Trophoblast cell (in vitro differentiated cells and primary cell): ENCODE measurements at regions not wholly inside any gene's neighbourhood (a gene's known extent, or its start where the extent isn't known, plus 50 kb on each side); places are given as distances from the start of the nearest gene placed in this dataset.

Source experiments
- DNase-seq, 2 donors: peaks; one replicate each; pipeline ENCODE4 v3.0.0-alpha.2; 2016
- H2AFZ ChIP-seq: 2 replicates; pipeline ENCODE4 v1.6.1; 2013; ENCODE audit warnings: low read length, moderate library complexity, mild to moderate bottlenecking; ENCODE audit not compliant: insufficient read depth, poor library complexity
- H2AK5ac ChIP-seq: 2 replicates; pipeline ENCODE4 v1.6.1; 2013; ENCODE audit warnings: mild to moderate bottlenecking, low read length
- H2BK120ac ChIP-seq: 2 replicates; pipeline ENCODE4 v1.6.1; 2013; ENCODE audit warnings: low read length, mild to moderate bottlenecking, moderate library complexity; ENCODE audit not compliant: insufficient read depth, poor library complexity
- H2BK12ac ChIP-seq: 2 replicates; pipeline ENCODE4 v1.6.1; 2013; ENCODE audit warnings: mild to moderate bottlenecking, low read length, moderate library complexity
- H2BK5ac ChIP-seq: 2 replicates; pipeline ENCODE4 v1.6.1; 2013; ENCODE audit warnings: low read length, low read depth, moderate library complexity, mild to moderate bottlenecking; ENCODE audit not compliant: poor library complexity
- H3K14ac ChIP-seq: 2 replicates; pipeline ENCODE4 v1.6.1; 2013; ENCODE audit warnings: mild to moderate bottlenecking, low read length
- H3K18ac ChIP-seq: 2 replicates; pipeline ENCODE4 v1.6.1; 2013; ENCODE audit warnings: mild to moderate bottlenecking, low read length
- H3K23ac ChIP-seq: 2 replicates; pipeline ENCODE4 v1.6.1; 2013; ENCODE audit warnings: low read length
- H3K27ac ChIP-seq: 2 replicates; pipeline ENCODE4 v1.5.1; 2013; ENCODE audit warnings: low read depth, mild to moderate bottlenecking, inconsistent platforms, low read length, moderate library complexity
- H3K27me3 ChIP-seq: 2 replicates; pipeline ENCODE4 v1.6.1; 2013; ENCODE audit warnings: inconsistent platforms, mild to moderate bottlenecking, low read length, moderate library complexity; ENCODE audit not compliant: insufficient read depth
- H3K36me3 ChIP-seq, 2 experiments: 1 replicate in 1 of 2; 2 replicates in 1 of 2; pipeline ENCODE4 v1.6.1; 2013; ENCODE audit warnings: low read length in 2 of 2, mild to moderate bottlenecking in 2 of 2, moderate library complexity in 1 of 2; ENCODE audit not compliant: insufficient read depth in 2 of 2, control insufficient read depth in 1 of 2
- H3K4ac ChIP-seq: 2 replicates; pipeline ENCODE4 v1.6.1; 2013; ENCODE audit warnings: low read depth, mild to moderate bottlenecking, low read length, moderate library complexity
- H3K4me1 ChIP-seq, 2 experiments: 1 replicate in 1 of 2; 2 replicates in 1 of 2; pipeline ENCODE4 v1.6.1; 2013; ENCODE audit warnings: low read length in 2 of 2, mild to moderate bottlenecking in 2 of 2, moderate library complexity in 1 of 2; ENCODE audit not compliant: insufficient read depth in 2 of 2, control insufficient read depth in 1 of 2
- H3K4me2 ChIP-seq: 2 replicates; pipeline ENCODE4 v1.6.1; 2013; ENCODE audit warnings: inconsistent platforms, mild to moderate bottlenecking, low read length, moderate library complexity
- H3K4me3 ChIP-seq: 2 replicates; pipeline ENCODE4 v1.5.1; 2013; ENCODE audit warnings: mild to moderate bottlenecking, low read depth, low read length, inconsistent platforms
- H3K79me1 ChIP-seq: one replicate; pipeline ENCODE4 v1.6.1; 2013; ENCODE audit warnings: low read length
- H3K79me2 ChIP-seq: 2 replicates; pipeline ENCODE4 v1.6.1; 2013; ENCODE audit warnings: low read length, mild to moderate bottlenecking; ENCODE audit not compliant: control insufficient read depth, insufficient read depth, poor library complexity
- H3K9ac ChIP-seq: 2 replicates; pipeline ENCODE4 v1.6.1; 2013; ENCODE audit warnings: mild to moderate bottlenecking, low read length
- H3K9me3 ChIP-seq: 2 replicates; pipeline ENCODE4 v1.6.1; 2013; ENCODE audit warnings: low read depth, mild to moderate bottlenecking, control low read depth, inconsistent platforms, low read length; ENCODE audit not compliant: insufficient read depth
- H4K12ac ChIP-seq: 2 replicates; pipeline ENCODE4 v1.6.1; 2013; ENCODE audit warnings: low read depth, mild to moderate bottlenecking, low read length, moderate library complexity
- H4K8ac ChIP-seq: 2 replicates; pipeline ENCODE4 v1.6.1; 2013; ENCODE audit warnings: low read depth, mild to moderate bottlenecking, low read length, moderate library complexity
- H4K91ac ChIP-seq: one replicate; pipeline ENCODE4 v1.6.1; 2013; ENCODE audit warnings: low read depth, mild to moderate bottlenecking, low read length, moderate library complexity
- WGBS: extraction: QIAGEN DNeasy Blood & Tissue Kit; methylation state at CpG from one replicate; pipeline ENCODE4 v1.1.7; 2013; ENCODE audit warnings: missing lambda C conversion rate; ENCODE audit not compliant: insufficient read length, insufficient coverage; ENCODE audit errors: extremely low coverage; 5-methylcytosine and 5-hydroxymethylcytosine counted together

DNA sequence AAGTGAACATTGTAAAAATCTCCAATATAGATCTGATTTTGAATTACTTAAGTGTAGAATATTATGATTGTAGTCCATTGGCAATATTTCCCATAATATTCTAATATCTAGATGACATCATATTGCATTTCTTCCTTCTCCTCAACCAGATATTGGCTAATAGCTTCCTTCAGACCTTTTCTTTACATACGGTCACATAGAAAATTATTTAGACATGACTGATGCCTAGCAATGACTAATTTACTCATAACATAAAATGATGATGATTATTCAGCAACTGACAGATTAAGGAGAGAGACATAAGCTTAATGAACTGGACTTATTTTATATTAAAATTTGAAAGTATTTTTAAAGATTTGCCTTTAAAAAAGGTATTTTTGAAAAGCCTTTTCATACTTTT lies 1287.6 kb downstream of the STIM2 start:
- Histone ChIP-seq H3K9ac (no peak overlapping the region), H3K4ac (no peak overlapping the region), H2BK5ac (no peak overlapping the region), H3K27ac (no peak overlapping the region), H2AK5ac (no peak overlapping the region), H4K8ac (no peak overlapping the region), H3K36me3 (no peaks in the 10 kb centered on the region), H3K9me3 (no peaks in the 10 kb centered on the region), H3K4me3 (no peak overlapping the region), H3K79me1 (no peaks in the 10 kb centered on the region), H3K18ac (no peak overlapping the region), H3K27me3 (no peaks in the 10 kb centered on the region), H2BK12ac (no peak overlapping the region), H3K79me2 (no peaks in the 10 kb centered on the region), H4K91ac (no peak overlapping the region), H4K12ac (no peak overlapping the region), H3K4me1 (no peaks in the 10 kb centered on the region), H3K14ac (no peak overlapping the region), H2BK120ac (no peak overlapping the region), H3K4me2 (no peak overlapping the region), H2AFZ (no peak overlapping the region), H3K23ac (no peak overlapping the region)
- WGBS: no CpG with 5 or more reads among the region's 1 CpG
- no peak for DNase-seq

DNA sequence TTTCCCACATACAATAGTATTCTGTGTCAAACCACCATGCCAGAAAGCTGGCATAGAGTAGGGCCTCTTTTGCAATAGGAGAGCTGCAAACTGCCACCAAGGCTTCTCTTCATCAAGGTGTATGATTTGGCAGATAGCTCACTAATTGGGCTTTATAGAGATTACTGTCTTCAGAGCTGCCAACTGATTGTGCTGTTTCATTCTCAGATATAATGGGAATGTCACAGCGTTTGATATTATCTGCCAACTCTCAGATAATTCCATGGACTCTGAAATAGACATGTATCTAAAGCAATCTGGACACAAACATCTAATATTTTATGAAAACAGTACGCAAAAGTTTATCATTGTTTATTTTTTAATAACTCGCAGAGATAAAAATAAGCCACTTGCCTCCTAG lies 1289.1 kb downstream of the STIM2 start:
- Histone ChIP-seq H3K14ac (no peak overlapping the region), H2BK5ac (no peak overlapping the region), H2AFZ (no peak overlapping the region), H3K27me3 (no peaks in the 10 kb centered on the region), H2AK5ac (no peak overlapping the region), H3K4ac (no peak overlapping the region), H4K8ac (no peak overlapping the region), H3K36me3 (no peaks in the 10 kb centered on the region), H4K12ac (no peak overlapping the region), H3K23ac (no peak overlapping the region), H3K79me2 (no peaks in the 10 kb centered on the region), H3K9ac (no peak overlapping the region), H4K91ac (no peak overlapping the region), H3K9me3 (no peaks in the 10 kb centered on the region), H3K4me3 (no peak overlapping the region), H3K79me1 (no peaks in the 10 kb centered on the region), H2BK120ac (no peak overlapping the region), H3K4me1 (no peaks in the 10 kb centered on the region), H3K4me2 (no peak overlapping the region), H3K18ac (no peak overlapping the region), H3K27ac (no peak overlapping the region), H2BK12ac (no peak overlapping the region)
- DNase-seq: no peak
- WGBS: no CpG with 5 or more reads among the region's 3 CpGs

DNA sequence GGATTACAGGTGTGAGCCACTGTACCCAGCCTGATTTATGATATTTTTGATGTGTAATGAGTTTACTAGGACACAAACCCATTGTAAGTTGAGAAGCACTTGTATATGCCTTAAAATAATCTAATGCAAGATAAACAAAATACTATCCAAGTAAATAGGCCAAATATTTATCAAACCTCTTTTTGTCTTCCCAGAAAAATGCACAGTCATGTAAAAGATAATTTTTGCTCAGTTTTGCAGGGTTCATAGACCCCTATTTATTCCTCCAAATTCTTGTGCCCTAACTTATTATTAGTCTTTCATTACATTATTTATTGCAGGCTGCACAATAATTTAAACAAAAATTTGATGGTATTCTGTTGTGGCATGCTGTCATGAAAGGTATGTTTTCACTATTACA lies 1290.7 kb downstream of the STIM2 start:
- no peak overlapping the region for H3K23ac ChIP-seq
- no peak overlapping the region for H4K8ac ChIP-seq
- no peaks in the 10 kb centered on the region for H3K27me3 ChIP-seq
- H2AK5ac ChIP-seq: no peak overlapping the region
- no peaks in the 10 kb centered on the region for H3K4me1 ChIP-seq
- no peaks in the 10 kb centered on the region for H3K9me3 ChIP-seq
- no peak overlapping the region for H3K4me2 ChIP-seq
- no peak overlapping the region for H3K4ac ChIP-seq
- H2BK12ac ChIP-seq: no peak overlapping the region
- H4K91ac ChIP-seq: no peak overlapping the region
- no peak overlapping the region for H4K12ac ChIP-seq
- no peak overlapping the region for H3K9ac ChIP-seq
- no peaks in the 10 kb centered on the region for H3K36me3 ChIP-seq
- no peak overlapping the region for H2BK5ac ChIP-seq
- no peak overlapping the region for H3K4me3 ChIP-seq
- no peak overlapping the region for H2AFZ ChIP-seq
- no peak for DNase-seq
- no peak overlapping the region for H2BK120ac ChIP-seq
- H3K18ac ChIP-seq: no peak overlapping the region
- no peak overlapping the region for H3K14ac ChIP-seq
- no peak overlapping the region for H3K27ac ChIP-seq
- no peaks in the 10 kb centered on the region for H3K79me1 ChIP-seq
- H3K79me2 ChIP-seq: no peaks in the 10 kb centered on the region

DNA sequence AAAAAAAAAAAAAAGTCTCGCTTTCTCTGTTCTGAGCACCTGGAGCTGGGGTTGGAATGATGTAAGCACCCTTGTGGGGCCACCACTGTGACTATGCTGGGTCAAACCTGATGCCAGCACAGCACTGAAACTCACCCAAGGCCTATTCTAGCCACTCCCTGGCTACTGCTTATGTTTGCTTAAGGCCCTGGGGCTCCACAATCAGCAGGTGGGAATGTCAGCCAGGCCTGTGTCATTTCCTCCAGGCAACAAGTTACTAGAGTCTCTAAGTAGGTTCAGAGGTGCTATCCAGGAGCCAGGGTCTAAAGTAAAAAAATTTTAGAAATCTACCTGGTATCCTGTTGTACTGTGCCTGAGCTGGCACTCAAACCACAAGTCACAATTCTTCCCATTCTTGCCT lies 1306.8 kb downstream of the STIM2 start:
- H3K14ac ChIP-seq: no peak overlapping the region
- no peak overlapping the region for H3K4me2 ChIP-seq
- H2BK120ac ChIP-seq: no peak overlapping the region
- H2BK12ac ChIP-seq: no peak overlapping the region
- H3K4me1 ChIP-seq: peaks cover 0 to 2% of the 10 kb centered on the region in 2 experiments
- no peak overlapping the region for H3K18ac ChIP-seq
- H3K27me3 ChIP-seq: no peaks in the 10 kb centered on the region
- no peak overlapping the region for H3K27ac ChIP-seq
- no peak overlapping the region for H3K4ac ChIP-seq
- WGBS: no CpG with 5 or more reads among the region's 1 CpG
- H3K23ac ChIP-seq: no peak overlapping the region
- H3K4me3 ChIP-seq: no peak overlapping the region
- H2AK5ac ChIP-seq: no peak overlapping the region
- H4K91ac ChIP-seq: no peak overlapping the region
- no peak overlapping the region for H3K9ac ChIP-seq
- H4K8ac ChIP-seq: no peak overlapping the region
- no peaks in the 10 kb centered on the region for H3K36me3 ChIP-seq
- no peaks in the 10 kb centered on the region for H3K9me3 ChIP-seq
- H2AFZ ChIP-seq: no peak overlapping the region
- no peak overlapping the region for H2BK5ac ChIP-seq
- no peak overlapping the region for H4K12ac ChIP-seq
- no peaks in the 10 kb centered on the region for H3K79me2 ChIP-seq
- DNase-seq: peak; percentile 66 to 75
- H3K79me1 ChIP-seq: no peaks in the 10 kb centered on the region

DNA sequence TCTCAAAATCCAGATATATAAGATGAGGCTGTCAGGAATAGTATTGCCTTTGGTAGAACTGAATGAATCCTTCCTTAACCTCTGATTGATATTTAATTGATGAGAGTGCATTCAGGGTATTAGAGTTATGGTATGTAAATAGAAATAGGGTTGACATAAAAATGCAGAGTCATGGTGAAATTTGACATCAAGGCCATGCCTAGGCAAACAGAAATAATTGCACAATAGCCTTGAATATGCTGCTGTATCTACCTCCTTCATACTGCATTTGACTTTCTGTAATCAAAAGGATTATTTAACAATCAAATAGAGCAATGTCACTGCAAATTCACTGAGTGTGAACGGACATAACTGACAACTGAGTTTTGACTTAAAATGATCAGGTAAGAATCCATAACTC lies 1316.3 kb downstream of the STIM2 start:
- WGBS: no CpG with 5 or more reads among the region's 1 CpG

More for the DNA sequence above, 1316.3 kb downstream of the STIM2 start:
- H3K79me2 ChIP-seq: no peaks in the 10 kb centered on the region
- no peaks in the 10 kb centered on the region for H3K4me1 ChIP-seq
- H2AK5ac ChIP-seq: no peak overlapping the region
- H2BK120ac ChIP-seq: no peak overlapping the region
- H3K4ac ChIP-seq: no peak overlapping the region
- DNase-seq: no peak
- H3K4me3 ChIP-seq: no peak overlapping the region
- no peak overlapping the region for H3K18ac ChIP-seq
- H3K14ac ChIP-seq: no peak overlapping the region
- no peaks in the 10 kb centered on the region for H3K27me3 ChIP-seq
- H4K8ac ChIP-seq: no peak overlapping the region
- H2BK12ac ChIP-seq: no peak overlapping the region
- no peak overlapping the region for H4K12ac ChIP-seq
- H3K36me3 ChIP-seq: no peaks in the 10 kb centered on the region
- H4K91ac ChIP-seq: no peak overlapping the region
- H3K9me3 ChIP-seq: no peaks in the 10 kb centered on the region
- no peak overlapping the region for H2AFZ ChIP-seq
- H3K9ac ChIP-seq: no peak overlapping the region
- no peak overlapping the region for H3K23ac ChIP-seq
- H2BK5ac ChIP-seq: no peak overlapping the region
- no peak overlapping the region for H3K4me2 ChIP-seq
- no peaks in the 10 kb centered on the region for H3K79me1 ChIP-seq
- H3K27ac ChIP-seq: no peak overlapping the region
